ENCODE measurements at regions not wholly inside any gene's neighbourhood (a gene's known extent, or its start where the extent isn't known, plus 50 kb on each side); places are given as distances from the start of the nearest gene placed in this dataset.

- Histone ChIP-seq H3K9me3 (ENCODE audit: insufficient read depth, low read depth) (no peaks in the 10 kb centered on the region), H3K9me2 (ENCODE audit: insufficient read depth) (no peaks in the 10 kb centered on the region), H3K36me3 (ENCODE audit: low read depth) (no peaks in the 10 kb centered on the region), H3K27ac (no peak overlapping the region), H3K4me2 (no peak overlapping the region), H4K20me1 (ENCODE audit: insufficient read depth) (no peaks in the 10 kb centered on the region), H3K4me3 (no peak overlapping the region), H3K4me1 (replicated peaks; ENCODE audit: insufficient read depth) (no peaks in the 10 kb centered on the region), H2AFZ (no peak overlapping the region), H3K27me3 (ENCODE audit: insufficient read depth, low read depth) (peaks cover 96% of the 10 kb centered on the region), H3K79me2 (ENCODE audit: low read depth) (no peaks in the 10 kb centered on the region), H3F3A (ENCODE audit: insufficient read depth, low read depth) (no peaks in the 10 kb centered on the region)
- ChIA-PET POLR2A (ENCODE audit: unreplicated experiment) (no interaction called here), CTCF (no interaction called here)
- intact Hi-C loops (cut with micrococcal nuclease; ENCODE audit: unreplicated experiment): no loop called here
- TF ChIP-seq, protein P1, sequence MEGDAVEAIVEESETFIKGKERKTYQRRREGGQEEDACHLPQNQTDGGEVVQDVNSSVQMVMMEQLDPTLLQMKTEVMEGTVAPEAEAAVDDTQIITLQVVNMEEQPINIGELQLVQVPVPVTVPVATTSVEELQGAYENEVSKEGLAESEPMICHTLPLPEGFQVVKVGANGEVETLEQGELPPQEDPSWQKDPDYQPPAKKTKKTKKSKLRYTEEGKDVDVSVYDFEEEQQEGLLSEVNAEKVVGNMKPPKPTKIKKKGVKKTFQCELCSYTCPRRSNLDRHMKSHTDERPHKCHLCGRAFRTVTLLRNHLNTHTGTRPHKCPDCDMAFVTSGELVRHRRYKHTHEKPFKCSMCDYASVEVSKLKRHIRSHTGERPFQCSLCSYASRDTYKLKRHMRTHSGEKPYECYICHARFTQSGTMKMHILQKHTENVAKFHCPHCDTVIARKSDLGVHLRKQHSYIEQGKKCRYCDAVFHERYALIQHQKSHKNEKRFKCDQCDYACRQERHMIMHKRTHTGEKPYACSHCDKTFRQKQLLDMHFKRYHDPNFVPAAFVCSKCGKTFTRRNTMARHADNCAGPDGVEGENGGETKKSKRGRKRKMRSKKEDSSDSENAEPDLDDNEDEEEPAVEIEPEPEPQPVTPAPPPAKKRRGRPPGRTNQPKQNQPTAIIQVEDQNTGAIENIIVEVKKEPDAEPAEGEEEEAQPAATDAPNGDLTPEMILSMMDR (conservative IDR thresholded peaks at IDR 0.05): no peak
- TF ChIP-seq EZH2 (IDR thresholded peaks at IDR 0.05; ENCODE audit: low read depth): no peak
- DNase-seq: no peak
- no TSS peak for BruUV-seq (replicated peaks)
Observed at GRCh38 chr17:77604973-77605313, 353.6 kb upstream of the TNRC6C start.

- no peaks in the 10 kb centered on the region for H3F3A ChIP-seq (ENCODE audit: insufficient read depth, low read depth)
- no peaks in the 10 kb centered on the region for H3K9me3 ChIP-seq (ENCODE audit: insufficient read depth, low read depth)
- BruUV-seq (replicated peaks): no TSS peak
- H3K4me1 ChIP-seq (replicated peaks; ENCODE audit: insufficient read depth): no peaks in the 10 kb centered on the region
- no peak overlapping the region for H3K27ac ChIP-seq
- no peaks in the 10 kb centered on the region for H3K79me2 ChIP-seq (ENCODE audit: low read depth)
- no peaks in the 10 kb centered on the region for H3K36me3 ChIP-seq (ENCODE audit: low read depth)
- H3K4me3 ChIP-seq: no peak overlapping the region
- H3K4me2 ChIP-seq: no peak overlapping the region
- no peak for DNase-seq
- POLR2A ChIA-PET (ENCODE audit: unreplicated experiment): no interaction called here
- intact Hi-C loops (cut with micrococcal nuclease; ENCODE audit: unreplicated experiment): no loop called here
- peaks cover 96% of the 10 kb centered on the region for H3K27me3 ChIP-seq (ENCODE audit: insufficient read depth, low read depth)
- no peaks in the 10 kb centered on the region for H3K9me2 ChIP-seq (ENCODE audit: insufficient read depth)
- CTCF ChIA-PET: no interaction called here
- no peaks in the 10 kb centered on the region for H4K20me1 ChIP-seq (ENCODE audit: insufficient read depth)
- TF ChIP-seq EZH2 (IDR thresholded peaks at IDR 0.05; ENCODE audit: low read depth): no peak
- TF ChIP-seq, protein P1 (conservative IDR thresholded peaks at IDR 0.05): no peak
- H2AFZ ChIP-seq: no peak overlapping the region
Observed at GRCh38 chr17:77606146-77606864, 352.2 kb upstream of the TNRC6C start.

- Histone ChIP-seq H3K4me1 (replicated peaks; ENCODE audit: insufficient read depth) (no peaks in the 10 kb centered on the region), H3F3A (ENCODE audit: insufficient read depth, low read depth) (no peaks in the 10 kb centered on the region), H3K4me2 (no peak overlapping the region), H3K4me3 (no peak overlapping the region), H2AFZ (no peak overlapping the region), H3K9me2 (ENCODE audit: insufficient read depth) (no peaks in the 10 kb centered on the region), H3K27me3 (ENCODE audit: insufficient read depth, low read depth) (peaks cover 96% of the 10 kb centered on the region), H3K27ac (no peak overlapping the region), H3K36me3 (ENCODE audit: low read depth) (no peaks in the 10 kb centered on the region), H3K9me3 (ENCODE audit: insufficient read depth, low read depth) (no peaks in the 10 kb centered on the region), H4K20me1 (ENCODE audit: insufficient read depth) (no peaks in the 10 kb centered on the region), H3K79me2 (ENCODE audit: low read depth) (no peaks in the 10 kb centered on the region)
- BruUV-seq (replicated peaks): no TSS peak
- CTCF ChIA-PET: no interaction called here
- TF ChIP-seq EZH2 (IDR thresholded peaks at IDR 0.05; ENCODE audit: low read depth): no peak
- TF ChIP-seq, protein P1 (conservative IDR thresholded peaks at IDR 0.05): peak; percentile 44; the same call in 1 of the 2 replicates
- DNase-seq: no peak
- intact Hi-C loops (cut with micrococcal nuclease; ENCODE audit: unreplicated experiment): no loop called here
- POLR2A ChIA-PET (ENCODE audit: unreplicated experiment): no interaction called here
Observed at GRCh38 chr17:77606865-77607210, 351.7 kb upstream of the TNRC6C start.
